HCT116 (cell line): ENCODE measurements at regions not wholly inside any gene's neighbourhood (a gene's known extent, or its start where the extent isn't known, plus 50 kb on each side); places are given as distances from the start of the nearest gene placed in this dataset.

Source experiments
- CTCF ChIP-seq, 3 experiments: fragments of 200-600 bp in 1 of 3; sonication (generic) in 1 of 3; IDR thresholded peaks in 2 of 3; conservative IDR thresholded peaks in 1 of 3; 2 replicates each; pipeline ENCODE4 v1.5.1; 2012 to 2017; ENCODE audit warnings: low read depth in 2 of 3, low read length in 2 of 3, antibody characterized with exemption in 1 of 3, borderline replicate concordance in 1 of 3, control low read depth in 1 of 3, mild to moderate bottlenecking in 1 of 3, mixed read lengths in 1 of 3, mixed run types in 1 of 3, moderate library complexity in 1 of 3; ENCODE audit not compliant: insufficient read depth in 1 of 3
- FOSL1 ChIP-seq: IDR thresholded peaks from 2 replicates; pipeline ENCODE4 v1.6.1; 2012; ENCODE audit warnings: low read depth
- POLR2A ChIP-seq: IDR thresholded peaks from 2 replicates; pipeline ENCODE4 v1.7.0; 2011; ENCODE audit warnings: borderline replicate concordance; ENCODE audit not compliant: insufficient read depth, insufficient read length; ENCODE audit errors: extremely low read depth
- REST ChIP-seq: IDR thresholded peaks from 2 replicates; pipeline ENCODE4 v1.6.1; 2012; ENCODE audit warnings: low read depth

GRCh38 chr20:22475662-22476061 lies 108.7 kb downstream of the FOXA2 start:
- TF ChIP-seq POLR2A (no peak), CTCF (IDR thresholded peaks at IDR 0.05 in 2 of 3, conservative IDR thresholded peaks at IDR 0.05 in 1 of 3; ENCODE audit: borderline replicate concordance in 1 of 3, insufficient read depth in 1 of 3, low read depth in 2 of 3, low read length in 2 of 3) (no peak), FOSL1 (no peak), REST (no peak)
